Neural cell (in vitro differentiated cells): ENCODE measurements at regions not wholly inside any gene's neighbourhood (a gene's known extent, or its start where the extent isn't known, plus 50 kb on each side); places are given as distances from the start of the nearest gene placed in this dataset.

Experiments used
- EP300 ChIP-seq: fragments of 450-650 bp; conservative IDR thresholded peaks from 2 replicates; pipeline ENCODE4 v1.6.1; 2014; ENCODE audit warnings: antibody characterized with exemption, mild to moderate bottlenecking, moderate library complexity; ENCODE audit not compliant: poor library complexity, severe bottlenecking
- EZH2 ChIP-seq: fragments of 200-600, 300-800 bp; shearing (Covaris generic), sonication (generic); IDR thresholded peaks from 2 replicates; pipeline ENCODE4 v1.6.1; 2014; ENCODE audit warnings: antibody characterized with exemption, low read length, borderline replicate concordance, mild to moderate bottlenecking; ENCODE audit not compliant: insufficient read depth, poor library complexity, severe bottlenecking
- MXI1 ChIP-seq: fragments of 450-650 bp; conservative IDR thresholded peaks from 2 replicates; pipeline ENCODE4 v1.6.1; 2014; ENCODE audit warnings: antibody characterized with exemption, mild to moderate bottlenecking; ENCODE audit not compliant: poor library complexity, severe bottlenecking
- POLR2AphosphoS5 ChIP-seq: IDR thresholded peaks from 2 replicates; pipeline ENCODE4 v1.6.1; 2012
- RAD21 ChIP-seq: fragments of 450-650 bp; conservative IDR thresholded peaks from 2 replicates; pipeline ENCODE4 v1.6.1; 2014; ENCODE audit warnings: antibody characterized with exemption, mild to moderate bottlenecking, moderate library complexity
- SMC3 ChIP-seq: fragments of 450-650 bp; conservative IDR thresholded peaks from 2 replicates; pipeline ENCODE4 v1.6.1; 2014; ENCODE audit warnings: antibody characterized with exemption, mild to moderate bottlenecking, moderate library complexity; ENCODE audit not compliant: poor library complexity
- TAF1 ChIP-seq: IDR thresholded peaks from 2 replicates; pipeline ENCODE4 v1.6.1; 2012; ENCODE audit warnings: low read depth
- TF ChIP-seq, protein P1 (sequence below): fragments of 450-650 bp; IDR thresholded peaks from 2 replicates; pipeline ENCODE4 v1.5.1; 2014; ENCODE audit warnings: antibody characterized with exemption, mild to moderate bottlenecking, moderate library complexity; ENCODE audit not compliant: poor library complexity, severe bottlenecking
- TF ChIP-seq, protein P2 (sequence below): IDR thresholded peaks from 2 replicates; pipeline ENCODE4 v1.6.1; 2012; ENCODE audit warnings: borderline replicate concordance

DNA sequence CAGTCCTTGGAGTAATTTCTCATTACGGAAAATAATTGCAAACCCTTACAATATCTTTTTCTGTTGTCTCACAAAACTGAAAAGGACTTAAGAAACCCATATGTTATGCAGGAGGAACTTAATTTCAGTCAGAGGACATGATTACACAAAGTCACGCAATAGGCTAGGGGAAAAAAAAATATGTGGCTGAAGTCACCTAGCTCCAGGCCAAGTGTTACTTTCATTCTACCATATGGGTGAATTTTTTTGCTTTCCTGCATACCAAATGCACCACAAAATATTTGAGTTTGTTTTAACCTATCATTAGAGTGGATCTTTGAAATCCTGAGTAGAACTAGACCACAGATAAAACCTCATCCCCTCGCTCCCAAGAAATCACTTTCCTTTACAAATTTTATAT lies 523.5 kb downstream of the CAAP1 start:
- TF ChIP-seq, protein P1, sequence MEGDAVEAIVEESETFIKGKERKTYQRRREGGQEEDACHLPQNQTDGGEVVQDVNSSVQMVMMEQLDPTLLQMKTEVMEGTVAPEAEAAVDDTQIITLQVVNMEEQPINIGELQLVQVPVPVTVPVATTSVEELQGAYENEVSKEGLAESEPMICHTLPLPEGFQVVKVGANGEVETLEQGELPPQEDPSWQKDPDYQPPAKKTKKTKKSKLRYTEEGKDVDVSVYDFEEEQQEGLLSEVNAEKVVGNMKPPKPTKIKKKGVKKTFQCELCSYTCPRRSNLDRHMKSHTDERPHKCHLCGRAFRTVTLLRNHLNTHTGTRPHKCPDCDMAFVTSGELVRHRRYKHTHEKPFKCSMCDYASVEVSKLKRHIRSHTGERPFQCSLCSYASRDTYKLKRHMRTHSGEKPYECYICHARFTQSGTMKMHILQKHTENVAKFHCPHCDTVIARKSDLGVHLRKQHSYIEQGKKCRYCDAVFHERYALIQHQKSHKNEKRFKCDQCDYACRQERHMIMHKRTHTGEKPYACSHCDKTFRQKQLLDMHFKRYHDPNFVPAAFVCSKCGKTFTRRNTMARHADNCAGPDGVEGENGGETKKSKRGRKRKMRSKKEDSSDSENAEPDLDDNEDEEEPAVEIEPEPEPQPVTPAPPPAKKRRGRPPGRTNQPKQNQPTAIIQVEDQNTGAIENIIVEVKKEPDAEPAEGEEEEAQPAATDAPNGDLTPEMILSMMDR = no peak
- no peak for TF ChIP-seq EP300
- no peak for TF ChIP-seq EZH2
- no peak for TF ChIP-seq POLR2AphosphoS5
- no peak for TF ChIP-seq SMC3
- TF ChIP-seq TAF1 = no peak
- TF ChIP-seq MXI1 = no peak
- TF ChIP-seq RAD21 = no peak
- TF ChIP-seq, protein P2, sequence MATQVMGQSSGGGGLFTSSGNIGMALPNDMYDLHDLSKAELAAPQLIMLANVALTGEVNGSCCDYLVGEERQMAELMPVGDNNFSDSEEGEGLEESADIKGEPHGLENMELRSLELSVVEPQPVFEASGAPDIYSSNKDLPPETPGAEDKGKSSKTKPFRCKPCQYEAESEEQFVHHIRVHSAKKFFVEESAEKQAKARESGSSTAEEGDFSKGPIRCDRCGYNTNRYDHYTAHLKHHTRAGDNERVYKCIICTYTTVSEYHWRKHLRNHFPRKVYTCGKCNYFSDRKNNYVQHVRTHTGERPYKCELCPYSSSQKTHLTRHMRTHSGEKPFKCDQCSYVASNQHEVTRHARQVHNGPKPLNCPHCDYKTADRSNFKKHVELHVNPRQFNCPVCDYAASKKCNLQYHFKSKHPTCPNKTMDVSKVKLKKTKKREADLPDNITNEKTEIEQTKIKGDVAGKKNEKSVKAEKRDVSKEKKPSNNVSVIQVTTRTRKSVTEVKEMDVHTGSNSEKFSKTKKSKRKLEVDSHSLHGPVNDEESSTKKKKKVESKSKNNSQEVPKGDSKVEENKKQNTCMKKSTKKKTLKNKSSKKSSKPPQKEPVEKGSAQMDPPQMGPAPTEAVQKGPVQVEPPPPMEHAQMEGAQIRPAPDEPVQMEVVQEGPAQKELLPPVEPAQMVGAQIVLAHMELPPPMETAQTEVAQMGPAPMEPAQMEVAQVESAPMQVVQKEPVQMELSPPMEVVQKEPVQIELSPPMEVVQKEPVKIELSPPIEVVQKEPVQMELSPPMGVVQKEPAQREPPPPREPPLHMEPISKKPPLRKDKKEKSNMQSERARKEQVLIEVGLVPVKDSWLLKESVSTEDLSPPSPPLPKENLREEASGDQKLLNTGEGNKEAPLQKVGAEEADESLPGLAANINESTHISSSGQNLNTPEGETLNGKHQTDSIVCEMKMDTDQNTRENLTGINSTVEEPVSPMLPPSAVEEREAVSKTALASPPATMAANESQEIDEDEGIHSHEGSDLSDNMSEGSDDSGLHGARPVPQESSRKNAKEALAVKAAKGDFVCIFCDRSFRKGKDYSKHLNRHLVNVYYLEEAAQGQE = no peak
